ENCODE measurements at regions not wholly inside any gene's neighbourhood (a gene's known extent, or its start where the extent isn't known, plus 50 kb on each side); places are given as distances from the start of the nearest gene placed in this dataset.

DNA sequence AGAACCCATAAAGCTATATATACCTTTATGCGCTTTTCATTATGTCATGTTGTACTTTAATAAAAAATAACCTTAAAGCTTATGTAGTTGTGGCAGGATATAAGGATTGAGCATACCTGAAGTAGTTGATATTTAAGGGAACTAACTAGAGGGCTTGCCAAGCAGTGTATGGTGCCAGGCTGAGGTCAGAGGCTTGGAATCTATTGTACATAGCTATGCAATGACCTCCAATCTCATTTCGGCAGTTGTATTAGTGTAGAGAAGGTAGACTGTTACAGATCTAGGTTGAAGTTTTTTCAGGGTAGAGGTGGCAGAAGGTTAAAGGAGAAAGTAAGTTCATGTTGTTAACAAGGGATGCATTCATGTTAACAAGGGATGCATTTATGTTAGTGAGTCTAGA, 397.7 kb upstream of the HS3ST5 start:
- Histone ChIP-seq H3F3A (ENCODE audit: insufficient read depth, low read length) (no peaks in the 10 kb centered on the region), H2AFZ (ENCODE audit: low read length) (no peak overlapping the region), H3K9me3 (ENCODE audit: low read length) (no peaks in the 10 kb centered on the region), H3K4me2 (ENCODE audit: low read length) (no peak overlapping the region), H3K4me3 (ENCODE audit: low read depth, low read length, poor library complexity, severe bottlenecking) (no peak overlapping the region), H3K4me1 (ENCODE audit: insufficient read depth, low read length, severe bottlenecking) (no peaks in the 10 kb centered on the region), H3K9ac (ENCODE audit: low read length) (no peak overlapping the region), H3K79me2 (ENCODE audit: insufficient read depth, low read length) (no peaks in the 10 kb centered on the region), H3K9me2 (ENCODE audit: low read depth, low read length) (no peaks in the 10 kb centered on the region), H3K27me3 (ENCODE audit: insufficient read depth, low read length) (no peaks in the 10 kb centered on the region), H3K27ac (ENCODE audit: low read depth, low read length, poor library complexity, severe bottlenecking) (no peak overlapping the region), H3K36me3 (ENCODE audit: insufficient read depth, low read length) (no peaks in the 10 kb centered on the region), H4K20me1 (ENCODE audit: insufficient read depth, low read length) (no peaks in the 10 kb centered on the region)
- TF ChIP-seq, protein P1, sequence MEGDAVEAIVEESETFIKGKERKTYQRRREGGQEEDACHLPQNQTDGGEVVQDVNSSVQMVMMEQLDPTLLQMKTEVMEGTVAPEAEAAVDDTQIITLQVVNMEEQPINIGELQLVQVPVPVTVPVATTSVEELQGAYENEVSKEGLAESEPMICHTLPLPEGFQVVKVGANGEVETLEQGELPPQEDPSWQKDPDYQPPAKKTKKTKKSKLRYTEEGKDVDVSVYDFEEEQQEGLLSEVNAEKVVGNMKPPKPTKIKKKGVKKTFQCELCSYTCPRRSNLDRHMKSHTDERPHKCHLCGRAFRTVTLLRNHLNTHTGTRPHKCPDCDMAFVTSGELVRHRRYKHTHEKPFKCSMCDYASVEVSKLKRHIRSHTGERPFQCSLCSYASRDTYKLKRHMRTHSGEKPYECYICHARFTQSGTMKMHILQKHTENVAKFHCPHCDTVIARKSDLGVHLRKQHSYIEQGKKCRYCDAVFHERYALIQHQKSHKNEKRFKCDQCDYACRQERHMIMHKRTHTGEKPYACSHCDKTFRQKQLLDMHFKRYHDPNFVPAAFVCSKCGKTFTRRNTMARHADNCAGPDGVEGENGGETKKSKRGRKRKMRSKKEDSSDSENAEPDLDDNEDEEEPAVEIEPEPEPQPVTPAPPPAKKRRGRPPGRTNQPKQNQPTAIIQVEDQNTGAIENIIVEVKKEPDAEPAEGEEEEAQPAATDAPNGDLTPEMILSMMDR (IDR thresholded peaks at IDR 0.05; ENCODE audit: low read length) = no peak
- TF ChIP-seq EZH2 (IDR thresholded peaks at IDR 0.05; ENCODE audit: borderline replicate concordance, low read length) = no peak

DNA sequence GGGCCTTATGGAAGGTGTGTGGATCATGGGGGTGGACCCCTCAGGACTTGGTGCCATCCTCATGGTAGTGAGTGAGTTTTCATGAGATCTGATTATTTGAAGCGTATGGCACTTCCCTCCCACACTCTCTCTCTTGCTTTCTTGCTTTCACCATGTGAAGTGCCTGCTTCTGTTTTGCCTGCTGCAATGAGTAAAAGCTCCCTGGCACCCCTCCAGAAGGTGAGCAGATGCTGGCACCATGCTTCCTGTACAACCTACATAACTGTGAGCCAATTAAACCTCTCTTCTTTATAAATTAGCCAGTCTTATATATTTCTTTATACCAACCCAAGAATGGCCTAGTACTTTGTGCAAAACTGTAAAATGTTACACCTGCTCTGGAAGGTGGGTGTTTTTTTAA, 396.8 kb upstream of the HS3ST5 start:
- Histone ChIP-seq H3K4me2 (ENCODE audit: low read length) (no peak overlapping the region), H3K27me3 (ENCODE audit: insufficient read depth, low read length) (no peaks in the 10 kb centered on the region), H3K27ac (ENCODE audit: low read depth, low read length, poor library complexity, severe bottlenecking) (no peak overlapping the region), H3K36me3 (ENCODE audit: insufficient read depth, low read length) (no peaks in the 10 kb centered on the region), H3K9ac (ENCODE audit: low read length) (no peak overlapping the region), H3F3A (ENCODE audit: insufficient read depth, low read length) (no peaks in the 10 kb centered on the region), H4K20me1 (ENCODE audit: insufficient read depth, low read length) (no peaks in the 10 kb centered on the region), H3K4me1 (ENCODE audit: insufficient read depth, low read length, severe bottlenecking) (no peaks in the 10 kb centered on the region), H3K79me2 (ENCODE audit: insufficient read depth, low read length) (no peaks in the 10 kb centered on the region), H3K4me3 (ENCODE audit: low read depth, low read length, poor library complexity, severe bottlenecking) (no peak overlapping the region), H3K9me2 (ENCODE audit: low read depth, low read length) (no peaks in the 10 kb centered on the region), H2AFZ (ENCODE audit: low read length) (no peak overlapping the region), H3K9me3 (ENCODE audit: low read length) (no peaks in the 10 kb centered on the region)
- TF ChIP-seq, protein P1 (IDR thresholded peaks at IDR 0.05; ENCODE audit: low read length) = no peak

DNA sequence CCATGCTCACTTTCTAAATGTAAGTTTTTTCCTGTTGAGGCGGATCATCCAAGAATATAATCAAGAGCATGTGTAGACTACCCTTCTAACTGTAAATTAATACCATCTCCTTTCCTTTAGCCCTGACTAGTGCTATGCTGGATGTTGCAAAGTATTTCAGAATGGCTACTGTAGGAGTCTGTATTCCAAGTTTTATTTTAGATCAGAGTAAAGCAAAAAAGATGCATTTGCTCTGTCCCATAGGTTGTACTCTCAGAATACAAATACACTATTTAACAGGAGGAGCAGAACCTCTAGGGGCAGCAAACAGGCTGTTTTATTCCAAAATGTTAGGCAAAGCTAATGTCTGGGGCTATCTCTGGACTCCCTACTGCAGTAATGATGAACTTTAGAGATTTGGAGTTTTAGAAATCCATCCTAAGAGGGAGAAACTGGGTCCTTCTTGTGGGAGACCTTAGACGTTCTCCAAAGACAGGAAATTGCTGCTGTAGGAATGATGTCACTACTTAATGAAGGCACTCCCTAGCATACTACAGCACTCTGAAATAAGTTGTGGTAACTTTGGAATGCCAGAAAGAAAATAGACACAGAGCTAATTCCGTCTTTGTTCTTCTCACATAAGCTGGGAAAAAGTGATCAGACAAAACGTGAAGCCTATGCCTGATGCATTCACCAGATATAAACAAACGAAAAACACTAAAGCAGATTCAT, 392.4 kb upstream of the HS3ST5 start:
- H3F3A ChIP-seq (ENCODE audit: insufficient read depth, low read length) = no peaks in the 10 kb centered on the region

More for the DNA sequence above, 392.4 kb upstream of the HS3ST5 start:
- Histone ChIP-seq H3K4me1 (ENCODE audit: insufficient read depth, low read length, severe bottlenecking) (no peaks in the 10 kb centered on the region), H3K27ac (ENCODE audit: low read depth, low read length, poor library complexity, severe bottlenecking) (no peak overlapping the region), H3K79me2 (ENCODE audit: insufficient read depth, low read length) (no peaks in the 10 kb centered on the region), H3K36me3 (ENCODE audit: insufficient read depth, low read length) (no peaks in the 10 kb centered on the region), H3K9me2 (ENCODE audit: low read depth, low read length) (no peaks in the 10 kb centered on the region), H3K27me3 (ENCODE audit: insufficient read depth, low read length) (no peaks in the 10 kb centered on the region), H4K20me1 (ENCODE audit: insufficient read depth, low read length) (no peaks in the 10 kb centered on the region), H3K4me3 (ENCODE audit: low read depth, low read length, poor library complexity, severe bottlenecking) (no peak overlapping the region), H2AFZ (ENCODE audit: low read length) (no peak overlapping the region), H3K9me3 (ENCODE audit: low read length) (no peaks in the 10 kb centered on the region), H3K4me2 (ENCODE audit: low read length) (no peak overlapping the region), H3K9ac (ENCODE audit: low read length) (no peak overlapping the region)
- TF ChIP-seq, protein P1 (IDR thresholded peaks at IDR 0.05; ENCODE audit: low read length) = no peak
- no peak for TF ChIP-seq EZH2 (IDR thresholded peaks at IDR 0.05; ENCODE audit: borderline replicate concordance, low read length)

Measured in OCI-LY1 (cell line).